H1 (cell line): ENCODE measurements at regions not wholly inside any gene's neighbourhood (a gene's known extent, or its start where the extent isn't known, plus 50 kb on each side); places are given as distances from the start of the nearest gene placed in this dataset.

ENCODE experiments used
- CHD7 ChIP-seq: fragments of 300-600 bp; sonication (generic); IDR thresholded peaks from 2 replicates; pipeline ENCODE4 v1.7.1; 2012; ENCODE audit warnings: low read length, moderate library complexity, mild to moderate bottlenecking, inconsistent platforms; ENCODE audit not compliant: insufficient replicate concordance
- EZH2 ChIP-seq: fragments of 200-600 bp; sonication (generic); IDR thresholded peaks from 2 replicates; pipeline ENCODE4 v1.7.1; 2012; ENCODE audit warnings: low read depth, mild to moderate bottlenecking, moderate library complexity, low read length, inconsistent platforms; ENCODE audit not compliant: severe bottlenecking
- SRF ChIP-seq: IDR thresholded peaks from 2 replicates; pipeline ENCODE4 v1.6.1; 2011; ENCODE audit warnings: mild to moderate bottlenecking, low read depth, low read length, moderate library complexity

DNA sequence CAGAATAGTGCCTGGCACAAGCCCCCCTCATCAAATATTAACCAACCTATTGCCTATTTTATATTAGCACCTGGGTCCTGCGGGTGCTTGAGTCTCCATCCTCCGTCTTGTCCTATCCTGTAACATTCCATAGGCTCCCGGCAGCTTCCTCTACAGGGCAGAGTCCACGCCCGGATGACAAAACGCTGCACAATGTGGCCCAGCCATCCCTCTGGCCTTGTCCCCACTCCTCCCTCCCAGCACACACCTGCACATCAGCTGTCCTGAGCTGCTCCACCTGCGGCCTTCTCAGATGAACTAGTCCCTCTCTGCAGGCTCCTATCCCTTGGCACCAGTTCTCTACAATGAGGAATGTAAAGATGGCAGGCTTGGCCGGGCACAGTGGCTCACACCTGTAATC, 153.5 kb upstream of the PDE1C start (continued):
- no peak for TF ChIP-seq CHD7
- no peak for TF ChIP-seq EZH2
- no peak for TF ChIP-seq SRF
